Common myeloid progenitor, CD34-positive (primary cell): ENCODE measurements at regions not wholly inside any gene's neighbourhood (a gene's known extent, or its start where the extent isn't known, plus 50 kb on each side); places are given as distances from the start of the nearest gene placed in this dataset.

Experiments
- CTCF ChIA-PET: fragments of 350-600 bp; sonication (Branson Sonifier 250); formaldehyde crosslinking; loops from one replicate; lab custom pipeline; 2021; ENCODE audit warnings: antibody characterized with exemption; lab: Charles Lee
- POLR2A ChIA-PET: fragments of 350-600 bp; sonication (Branson Sonifier 250); formaldehyde crosslinking; loops from one replicate; lab custom pipeline; 2021; ENCODE audit warnings: antibody characterized with exemption; lab: Charles Lee
- DNase-seq, 3 donors: peaks; one replicate each; pipeline versions ENCODE4 v3.0.0 to v3.0.0-alpha.2; 2013
- H3K27ac ChIP-seq, 2 experiments: 1 replicate in 1 of 2; 2 replicates in 1 of 2; pipeline ENCODE4 v1.7.0; 2013; ENCODE audit warnings: inconsistent platforms in 2 of 2, low read length in 2 of 2, mild to moderate bottlenecking in 2 of 2, low read depth in 1 of 2, moderate library complexity in 1 of 2; ENCODE audit not compliant: severe bottlenecking in 2 of 2, insufficient read depth in 1 of 2, poor library complexity in 1 of 2
- H3K27me3 ChIP-seq, 5 experiments: replicated peaks in 2 of 5; 1 replicate in 3 of 5; 2 replicates in 2 of 5; pipeline versions ENCODE4 v1.6.1 to v1.7.0; 2013; ENCODE audit warnings: low read length in 4 of 5, mild to moderate bottlenecking in 2 of 5, moderate library complexity in 2 of 5, inconsistent platforms in 1 of 5; ENCODE audit not compliant: insufficient read depth in 5 of 5, control insufficient read depth in 4 of 5
- H3K36me3 ChIP-seq, 4 experiments: 1 replicate in 2 of 4; 2 replicates in 2 of 4; pipeline versions ENCODE4 v1.6.1 to v1.7.0; 2013; ENCODE audit warnings: low read length in 3 of 4, control low read depth in 1 of 4, mild to moderate bottlenecking in 1 of 4; ENCODE audit not compliant: control insufficient read depth in 4 of 4, insufficient read depth in 4 of 4
- H3K4me1 ChIP-seq, 4 experiments: 1 replicate in 3 of 4; 2 replicates in 1 of 4; pipeline versions ENCODE4 v1.6.1 to v1.7.1; 2013; ENCODE audit warnings: low read length in 3 of 4, mild to moderate bottlenecking in 3 of 4, control low read depth in 1 of 4, inconsistent platforms in 1 of 4, moderate library complexity in 1 of 4; ENCODE audit not compliant: control insufficient read depth in 4 of 4, insufficient read depth in 4 of 4; ENCODE audit errors: control extremely low read depth in 1 of 4
- H3K4me3 ChIP-seq, 7 experiments: 1 replicate in 4 of 7; 2 replicates in 3 of 7; pipeline versions ENCODE4 v1.5.1 to v1.7.0; 2013; ENCODE audit warnings: mild to moderate bottlenecking in 7 of 7, low read length in 6 of 7, moderate library complexity in 6 of 7, inconsistent platforms in 2 of 7, low read depth in 2 of 7, control low read depth in 1 of 7; ENCODE audit not compliant: insufficient read depth in 4 of 7, control insufficient read depth in 1 of 7; ENCODE audit errors: extremely low read depth in 1 of 7
- H3K9me3 ChIP-seq, 5 experiments: 1 replicate in 4 of 5; 2 replicates in 1 of 5; pipeline versions ENCODE4 v1.6.1 to v1.7.1; 2013; ENCODE audit warnings: low read length in 4 of 5, mild to moderate bottlenecking in 2 of 5, inconsistent platforms in 1 of 5, low read depth in 1 of 5, moderate library complexity in 1 of 5; ENCODE audit not compliant: control insufficient read depth in 4 of 5, insufficient read depth in 2 of 5; ENCODE audit errors: control extremely low read depth in 1 of 5
- WGBS: methylation state at CpG from one replicate; pipeline ENCODE4 v1.1.5; 2013; ENCODE audit not compliant: insufficient coverage; 5-methylcytosine and 5-hydroxymethylcytosine counted together

GRCh38 chr2:589281-590130 lies 87.7 kb downstream of the TMEM18 start:
- H3K4me1 ChIP-seq: peaks cover 0 to 12% (median 4%) of the 10 kb centered on the region in 4 experiments
- no peak overlapping the region for H3K27ac ChIP-seq
- H3K4me3 ChIP-seq: no peak overlapping the region
- H3K9me3 ChIP-seq: no peaks in the 10 kb centered on the region
- H3K36me3 ChIP-seq: no peaks in the 10 kb centered on the region
- CTCF ChIA-PET: interaction anchor here (1.4 kb wide), 1 partner anchor 47 kb away, joined by 4 read pairs; no protein-coding TSS in a partner anchor
- no peaks in the 10 kb centered on the region for H3K27me3 ChIP-seq
- POLR2A ChIA-PET: no interaction called here
- 94% methylated on average over 10 of the region's 10 CpGs for WGBS
- no peak for DNase-seq

- H3K4me1 ChIP-seq: peaks cover 0 to 12% (median 4%) of the 10 kb centered on the region in 4 experiments
These were observed 89.0 kb downstream of the TMEM18 start for GRCh38 chr2:588074-588645.

DNA sequence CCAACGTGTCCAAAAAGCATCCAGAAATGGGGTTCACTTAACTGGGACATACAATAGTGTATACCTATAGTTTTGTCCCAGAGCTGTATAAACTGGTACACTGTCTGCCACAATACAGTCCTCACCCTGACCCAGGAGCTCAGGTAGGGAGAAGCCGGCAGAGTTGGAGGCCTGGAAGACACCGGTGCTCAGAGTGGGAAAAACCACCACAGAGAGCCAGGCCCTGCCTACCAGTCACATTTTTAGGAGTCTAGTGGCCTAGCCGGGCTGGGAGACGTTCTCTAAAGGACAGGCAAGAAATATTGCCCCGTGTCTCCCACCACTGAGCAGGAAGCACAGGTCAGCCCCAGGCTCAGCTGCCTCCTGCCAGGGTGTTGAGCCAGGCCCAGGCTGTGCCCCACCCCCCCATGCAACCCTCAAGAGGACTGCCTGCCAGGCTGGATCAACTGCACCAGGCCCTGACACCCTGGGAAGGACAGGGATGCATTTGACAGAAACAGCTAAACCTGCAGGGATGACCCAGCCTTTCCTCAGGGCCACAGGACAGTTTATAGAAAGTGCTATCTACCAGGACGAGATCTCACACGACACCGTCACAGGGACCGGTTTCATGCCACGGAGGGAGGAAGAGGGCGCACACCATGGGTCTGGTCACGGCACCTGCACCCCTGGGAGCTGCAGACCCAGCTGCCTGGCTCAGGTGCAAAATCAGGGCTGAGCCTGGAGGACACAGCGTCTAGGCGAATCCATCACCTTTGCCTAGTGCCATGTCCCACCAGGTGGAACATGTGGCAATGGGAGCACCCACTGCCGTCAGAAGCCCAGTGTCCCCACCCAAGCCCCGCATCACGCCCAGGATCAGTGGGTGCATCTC lies 89.9 kb downstream of the TMEM18 start:
- Histone ChIP-seq H3K4me1 (peaks cover 0 to 12% (median 4%) of the 10 kb centered on the region in 4 experiments), H3K36me3 (no peaks in the 10 kb centered on the region), H3K4me3 (no peak overlapping the region), H3K27ac (no peak overlapping the region), H3K9me3 (no peaks in the 10 kb centered on the region), H3K27me3 (no peaks in the 10 kb centered on the region)
- WGBS: 93% methylated on average over 18 of the region's 18 CpGs
- ChIA-PET CTCF (no interaction called here), POLR2A (no interaction called here)
- no peak for DNase-seq

More at GRCh38 chr2:588074-588645, 89.0 kb downstream of the TMEM18 start:
- no peaks in the 10 kb centered on the region for H3K36me3 ChIP-seq
- no peak overlapping the region for H3K4me3 ChIP-seq
- H3K27ac ChIP-seq: no peak overlapping the region
- ChIA-PET CTCF (no interaction called here), POLR2A (no interaction called here)
- H3K9me3 ChIP-seq: no peaks in the 10 kb centered on the region
- H3K27me3 ChIP-seq: no peaks in the 10 kb centered on the region
- WGBS: 98% methylated on average over 17 of the region's 17 CpGs
- DNase-seq: no peak

DNA sequence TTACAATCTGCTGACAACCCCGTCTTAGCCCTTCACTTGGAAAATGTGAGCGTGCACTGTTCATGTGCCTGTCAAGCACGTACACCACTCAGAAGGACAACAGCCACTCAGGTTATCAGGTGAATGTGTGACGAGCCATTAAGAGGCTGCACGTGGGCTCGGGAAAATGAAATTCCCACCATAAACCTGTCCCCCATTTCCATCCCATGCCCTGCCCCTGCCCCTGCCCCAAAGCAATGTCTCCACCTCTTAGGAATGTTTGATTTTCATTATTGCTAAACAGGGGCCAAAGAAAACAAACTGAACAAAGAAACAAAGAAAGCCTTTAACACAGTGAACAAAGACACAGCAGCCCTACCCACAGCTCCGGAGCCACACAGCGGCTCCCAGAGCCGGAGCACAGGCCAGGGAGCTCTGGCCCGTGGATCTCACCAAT lies 90.5 kb downstream of the TMEM18 start:
- Histone ChIP-seq H3K4me1 (peaks cover 0 to 12% (median 4%) of the 10 kb centered on the region in 4 experiments), H3K9me3 (no peaks in the 10 kb centered on the region), H3K27me3 (no peaks in the 10 kb centered on the region), H3K4me3 (no peak overlapping the region), H3K27ac (no peak overlapping the region), H3K36me3 (no peaks in the 10 kb centered on the region)
- CTCF ChIA-PET: no interaction called here
- POLR2A ChIA-PET: no interaction called here
- 98% methylated on average over 10 of the region's 10 CpGs for WGBS
- no peak for DNase-seq

DNA sequence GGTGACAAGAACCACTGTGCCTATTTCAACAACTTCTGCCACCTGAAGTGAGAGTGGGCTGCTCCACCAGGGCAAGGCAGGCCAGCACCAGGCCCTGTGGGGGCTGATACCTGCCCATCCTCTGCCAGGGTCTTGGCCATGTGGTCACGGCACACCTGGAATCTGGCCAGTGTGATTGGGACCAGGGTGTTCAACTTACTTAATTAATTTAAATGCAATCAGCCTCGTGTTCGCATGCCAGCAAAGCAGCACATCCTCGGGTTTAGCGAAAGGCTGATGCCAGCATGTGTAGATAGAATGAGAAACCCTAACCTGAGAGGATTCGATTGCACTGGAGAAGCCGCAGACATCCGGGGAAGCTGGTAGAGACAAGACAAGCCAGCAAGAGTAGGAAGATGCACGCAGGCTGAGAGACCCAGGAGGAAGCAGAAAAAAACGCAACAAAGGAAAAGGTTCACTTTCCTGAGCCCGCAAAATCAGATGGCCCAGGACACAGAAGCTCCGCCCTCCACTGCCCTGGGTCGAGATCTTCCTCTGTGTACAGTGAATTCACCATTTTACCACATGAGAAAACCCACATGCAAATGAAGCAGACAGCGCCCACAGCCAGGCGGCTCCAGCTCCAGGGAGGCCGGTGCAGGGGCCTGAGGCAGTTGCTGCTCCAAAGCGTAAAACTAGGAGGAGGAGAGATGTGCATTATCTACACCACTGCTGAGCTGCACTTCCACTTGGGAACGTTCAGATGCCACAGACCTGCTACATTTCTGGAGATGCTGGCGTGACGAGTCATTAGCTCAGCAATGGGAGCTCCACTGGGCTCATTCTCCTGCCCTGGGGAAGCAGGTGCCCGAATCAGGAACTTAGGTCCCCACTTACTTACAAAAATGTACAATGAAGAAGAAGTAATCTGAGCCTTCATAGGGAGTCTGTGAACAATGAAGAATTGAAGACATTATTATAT lies 92.1 kb downstream of the TMEM18 start:
- Histone ChIP-seq H3K9me3 (no peaks in the 10 kb centered on the region), H3K4me3 (peak overlapping the region in 1 of 7 experiments; percentile 42), H3K4me1 (peaks cover 0 to 12% (median 4%) of the 10 kb centered on the region in 4 experiments), H3K27ac (no peak overlapping the region), H3K27me3 (no peaks in the 10 kb centered on the region), H3K36me3 (no peaks in the 10 kb centered on the region)
- ChIA-PET POLR2A (no interaction called here), CTCF (interaction anchor here (0.9 kb wide), 1 partner anchor 36 kb away, joined by 3 read pairs; no protein-coding TSS in a partner anchor)
- 70% methylated on average over 20 of the region's 21 CpGs for WGBS
- DNase-seq: peak; percentile 21 to 55 (median 51)

- no peak for DNase-seq
- Histone ChIP-seq H3K9me3 (no peaks in the 10 kb centered on the region), H3K27me3 (no peaks in the 10 kb centered on the region), H3K27ac (no peak overlapping the region), H3K36me3 (no peaks in the 10 kb centered on the region), H3K4me3 (no peak overlapping the region), H3K4me1 (peaks cover 0 to 12% (median 4%) of the 10 kb centered on the region in 4 experiments)
- ChIA-PET CTCF (no interaction called here), POLR2A (no interaction called here)
- 91% methylated on average over 13 of the region's 13 CpGs for WGBS
These were observed 93.5 kb downstream of the TMEM18 start for GRCh38 chr2:583666-584065.
